Panc1 (cell line): ENCODE measurements at regions not wholly inside any gene's neighbourhood (a gene's known extent, or its start where the extent isn't known, plus 50 kb on each side); places are given as distances from the start of the nearest gene placed in this dataset.

Source experiments
- ATAC-seq: fragments of 200-7000 bp; cut with Tn5 transposase; 2 replicates; pipeline ENCODE4 v1.9.1; 2020; ENCODE audit warnings: mild to moderate bottlenecking, moderate library complexity
- BruUV-seq: library from RNA; stranded (reverse); fragments of 400-500 nt; replicated peaks from 2 replicates; lab custom pipeline; 2021; lab: Mats Ljungman, UMichigan
- CTCF ChIA-PET: fragments of 300-600 bp; sonication (Branson Sonifier 250); formaldehyde crosslinking; loops from one replicate; lab custom pipeline; 2022; ENCODE audit warnings: antibody characterized with exemption; lab: Charles Lee
- POLR2A ChIA-PET: fragments of 300-600 bp; sonication (Branson Sonifier 250); formaldehyde crosslinking; loops from one replicate; lab custom pipeline; 2022; ENCODE audit warnings: antibody characterized with exemption; lab: Charles Lee
- DNase-seq: peaks from one replicate; pipeline ENCODE4 v3.0.0-alpha.2; 2010; ENCODE audit warnings: low read depth, low spot score
- H3K27ac ChIP-seq: 2 replicates; pipeline ENCODE4 v1.5.1; 2011; ENCODE audit warnings: mild to moderate bottlenecking, low read length, inconsistent platforms
- H3K27me3 ChIP-seq: fragments of 200-500 bp; sonication (Bioruptor generic); 2 replicates; pipeline ENCODE4 v1.6.0; 2014; ENCODE audit warnings: low read length, inconsistent platforms; ENCODE audit not compliant: control insufficient read depth, insufficient read depth
- H3K36me3 ChIP-seq: fragments of 200-500 bp; sonication (Bioruptor generic); 2 replicates; pipeline ENCODE4 v1.5.1; 2014; ENCODE audit warnings: inconsistent platforms, mild to moderate bottlenecking, low read length, moderate library complexity; ENCODE audit not compliant: control insufficient read depth, insufficient read depth
- H3K4me1 ChIP-seq: 2 replicates; pipeline ENCODE4 v1.5.1; 2011; ENCODE audit warnings: inconsistent platforms, mild to moderate bottlenecking, low read length, moderate library complexity; ENCODE audit not compliant: control insufficient read depth, insufficient read depth
- H3K4me3 ChIP-seq, 2 experiments: 2 replicates each; pipeline ENCODE4 v1.5.1; 2011 to 2012; ENCODE audit warnings: low read depth in 2 of 2, low read length in 2 of 2, mild to moderate bottlenecking in 2 of 2, inconsistent platforms in 1 of 2, moderate library complexity in 1 of 2
- H3K9me3 ChIP-seq: fragments of 200-500 bp; sonication (Bioruptor generic); 2 replicates; pipeline ENCODE4 v1.5.1; 2014; ENCODE audit warnings: low read depth, mild to moderate bottlenecking, inconsistent platforms, low read length, moderate library complexity; ENCODE audit not compliant: control insufficient read depth, insufficient read depth
- POLR2AphosphoS5 ChIP-seq: IDR thresholded peaks from 2 replicates; pipeline ENCODE4 v1.6.1; 2012; ENCODE audit warnings: mild to moderate bottlenecking, low read depth, low read length, moderate library complexity
- SIN3A ChIP-seq: IDR thresholded peaks from 2 replicates; pipeline ENCODE4 v1.6.1; 2012; ENCODE audit warnings: low read depth, mild to moderate bottlenecking, low read length, moderate library complexity, borderline replicate concordance; ENCODE audit not compliant: insufficient read depth
- TCF7L2 ChIP-seq: IDR thresholded peaks from 2 replicates; pipeline ENCODE4 v1.6.1; 2011; ENCODE audit warnings: mild to moderate bottlenecking, low read depth, low read length, inconsistent platforms
- in situ Hi-C: cut with HindIII; loops from 2 replicates; pipeline ENCODE4 v1.10.0; 2016; ENCODE audit warnings: low sequenced_read_pairs, low pct_unique_long_range_greater_than_20kb
- intact Hi-C: fragments of 100-400 bp; cut with micrococcal nuclease; formaldehyde crosslinking; loops from one replicate; pipeline ENCODE4 v1.10.0; 2022; ENCODE audit not compliant: unreplicated experiment
- TF ChIP-seq, protein P1 (sequence below): fragments of 450-650 bp; IDR thresholded peaks from 2 replicates; pipeline ENCODE4 v1.5.1; 2017; ENCODE audit warnings: mild to moderate bottlenecking
- TF ChIP-seq, protein P2 (sequence below), 2 experiments: IDR thresholded peaks; 2 replicates each; pipeline ENCODE4 v1.6.1; 2011 to 2012; ENCODE audit warnings: low read depth in 2 of 2, control low read depth in 1 of 2, low read length in 1 of 2, mild to moderate bottlenecking in 1 of 2, moderate library complexity in 1 of 2; ENCODE audit not compliant: insufficient read depth in 1 of 2

GRCh38 chr2:120944575-120944974, 208.9 kb downstream of the GLI2 start:
- ATAC-seq (no peak), DNase-seq (no peak)
- H3K27ac ChIP-seq, result no peak overlapping the region
- H3K27me3 ChIP-seq, result no peaks in the 10 kb centered on the region
- intact Hi-C loops, result no loop called here
- H3K4me3 ChIP-seq, result no peak overlapping the region
- no TSS peak for BruUV-seq
- H3K9me3 ChIP-seq, result no peaks in the 10 kb centered on the region
- POLR2A ChIA-PET, result no interaction called here
- H3K4me1 ChIP-seq, result peaks cover 4% of the 10 kb centered on the region
- CTCF ChIA-PET, result no interaction called here
- TF ChIP-seq, protein P1, sequence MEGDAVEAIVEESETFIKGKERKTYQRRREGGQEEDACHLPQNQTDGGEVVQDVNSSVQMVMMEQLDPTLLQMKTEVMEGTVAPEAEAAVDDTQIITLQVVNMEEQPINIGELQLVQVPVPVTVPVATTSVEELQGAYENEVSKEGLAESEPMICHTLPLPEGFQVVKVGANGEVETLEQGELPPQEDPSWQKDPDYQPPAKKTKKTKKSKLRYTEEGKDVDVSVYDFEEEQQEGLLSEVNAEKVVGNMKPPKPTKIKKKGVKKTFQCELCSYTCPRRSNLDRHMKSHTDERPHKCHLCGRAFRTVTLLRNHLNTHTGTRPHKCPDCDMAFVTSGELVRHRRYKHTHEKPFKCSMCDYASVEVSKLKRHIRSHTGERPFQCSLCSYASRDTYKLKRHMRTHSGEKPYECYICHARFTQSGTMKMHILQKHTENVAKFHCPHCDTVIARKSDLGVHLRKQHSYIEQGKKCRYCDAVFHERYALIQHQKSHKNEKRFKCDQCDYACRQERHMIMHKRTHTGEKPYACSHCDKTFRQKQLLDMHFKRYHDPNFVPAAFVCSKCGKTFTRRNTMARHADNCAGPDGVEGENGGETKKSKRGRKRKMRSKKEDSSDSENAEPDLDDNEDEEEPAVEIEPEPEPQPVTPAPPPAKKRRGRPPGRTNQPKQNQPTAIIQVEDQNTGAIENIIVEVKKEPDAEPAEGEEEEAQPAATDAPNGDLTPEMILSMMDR, result no peak
- TF ChIP-seq, protein P2, sequence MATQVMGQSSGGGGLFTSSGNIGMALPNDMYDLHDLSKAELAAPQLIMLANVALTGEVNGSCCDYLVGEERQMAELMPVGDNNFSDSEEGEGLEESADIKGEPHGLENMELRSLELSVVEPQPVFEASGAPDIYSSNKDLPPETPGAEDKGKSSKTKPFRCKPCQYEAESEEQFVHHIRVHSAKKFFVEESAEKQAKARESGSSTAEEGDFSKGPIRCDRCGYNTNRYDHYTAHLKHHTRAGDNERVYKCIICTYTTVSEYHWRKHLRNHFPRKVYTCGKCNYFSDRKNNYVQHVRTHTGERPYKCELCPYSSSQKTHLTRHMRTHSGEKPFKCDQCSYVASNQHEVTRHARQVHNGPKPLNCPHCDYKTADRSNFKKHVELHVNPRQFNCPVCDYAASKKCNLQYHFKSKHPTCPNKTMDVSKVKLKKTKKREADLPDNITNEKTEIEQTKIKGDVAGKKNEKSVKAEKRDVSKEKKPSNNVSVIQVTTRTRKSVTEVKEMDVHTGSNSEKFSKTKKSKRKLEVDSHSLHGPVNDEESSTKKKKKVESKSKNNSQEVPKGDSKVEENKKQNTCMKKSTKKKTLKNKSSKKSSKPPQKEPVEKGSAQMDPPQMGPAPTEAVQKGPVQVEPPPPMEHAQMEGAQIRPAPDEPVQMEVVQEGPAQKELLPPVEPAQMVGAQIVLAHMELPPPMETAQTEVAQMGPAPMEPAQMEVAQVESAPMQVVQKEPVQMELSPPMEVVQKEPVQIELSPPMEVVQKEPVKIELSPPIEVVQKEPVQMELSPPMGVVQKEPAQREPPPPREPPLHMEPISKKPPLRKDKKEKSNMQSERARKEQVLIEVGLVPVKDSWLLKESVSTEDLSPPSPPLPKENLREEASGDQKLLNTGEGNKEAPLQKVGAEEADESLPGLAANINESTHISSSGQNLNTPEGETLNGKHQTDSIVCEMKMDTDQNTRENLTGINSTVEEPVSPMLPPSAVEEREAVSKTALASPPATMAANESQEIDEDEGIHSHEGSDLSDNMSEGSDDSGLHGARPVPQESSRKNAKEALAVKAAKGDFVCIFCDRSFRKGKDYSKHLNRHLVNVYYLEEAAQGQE (IDR thresholded peaks at IDR 0.05; ENCODE audit: insufficient read depth in 1 of 2, low read depth in 2 of 2, low read length in 1 of 2), result no peak
- TF ChIP-seq POLR2AphosphoS5, result no peak
- no peak for TF ChIP-seq TCF7L2
- no peak for TF ChIP-seq SIN3A
- no peaks in the 10 kb centered on the region for H3K36me3 ChIP-seq
- in situ Hi-C loops, result no loop called here

DNA sequence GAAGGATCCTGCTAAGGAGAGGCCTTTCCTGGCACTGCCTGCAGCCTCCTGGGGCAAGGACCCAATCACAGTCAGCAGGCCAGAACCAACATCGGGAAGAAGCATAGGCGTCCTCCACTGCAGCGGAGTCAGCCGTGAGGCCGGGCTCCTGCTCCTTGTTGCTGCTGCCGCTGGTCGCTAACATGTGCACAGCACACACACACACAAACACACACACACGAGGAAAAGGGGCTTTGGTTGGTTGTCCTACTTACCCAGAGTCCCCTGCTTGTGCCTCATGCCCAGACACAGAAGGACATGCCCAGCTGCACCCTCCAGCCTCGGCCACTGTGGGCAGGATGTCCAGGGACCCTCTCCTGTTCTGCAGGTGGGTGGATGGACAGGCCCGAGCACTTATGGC, 209.4 kb downstream of the GLI2 start:
- no peak for DNase-seq
- Histone ChIP-seq H3K4me3 (no peak overlapping the region), H3K4me1 (peaks cover 4% of the 10 kb centered on the region)

More for the DNA sequence above, 209.4 kb downstream of the GLI2 start:
- no peak for ATAC-seq
- POLR2A ChIA-PET, result no interaction called here
- in situ Hi-C loops (no loop called here), intact Hi-C loops (no loop called here)
- CTCF ChIA-PET, result no interaction called here
- Histone ChIP-seq H3K27ac (no peak overlapping the region), H3K9me3 (no peaks in the 10 kb centered on the region), H3K36me3 (no peaks in the 10 kb centered on the region), H3K27me3 (no peaks in the 10 kb centered on the region)
- BruUV-seq, result no TSS peak
- TF ChIP-seq POLR2AphosphoS5, result no peak
- TF ChIP-seq, protein P1, result no peak
- TF ChIP-seq SIN3A, result no peak
- TF ChIP-seq, protein P2 (IDR thresholded peaks at IDR 0.05; ENCODE audit: insufficient read depth in 1 of 2, low read depth in 2 of 2, low read length in 1 of 2), result no peak
- TF ChIP-seq TCF7L2, result no peak
